ENCODE measurements at regions not wholly inside any gene's neighbourhood (a gene's known extent, or its start where the extent isn't known, plus 50 kb on each side); places are given as distances from the start of the nearest gene placed in this dataset.

GRCh38 chr3:167166012-167166411, 214.1 kb downstream of the ZBBX start:
- peaks cover 27% of the 10 kb centered on the region for H3K4me1 Mint-ChIP-seq
- peak overlapping the region in 2 of 3 experiments; percentile 86 to 87 for H3K27ac Mint-ChIP-seq
- H3K9me3 Mint-ChIP-seq, result no peaks in the 10 kb centered on the region
- no peaks in the 10 kb centered on the region for H3K27me3 Mint-ChIP-seq (ENCODE audit: low read depth)
- no peaks in the 10 kb centered on the region for H3K36me3 Mint-ChIP-seq (ENCODE audit: low read depth)
- no peak overlapping the region for H3K4me3 Mint-ChIP-seq
- no peak for TF ChIP-seq CTCF (IDR thresholded peaks at IDR 0.05; ENCODE audit: unreplicated experiment in 3 of 3)

- Mint-ChIP-seq H3K36me3 (ENCODE audit: low read depth) (no peaks in the 10 kb centered on the region), H3K4me1 (peaks cover 22% of the 10 kb centered on the region), H3K9me3 (no peaks in the 10 kb centered on the region), H3K27ac (no peak overlapping the region), H3K4me3 (no peak overlapping the region), H3K27me3 (ENCODE audit: low read depth) (no peaks in the 10 kb centered on the region)
- no peak for TF ChIP-seq CTCF (IDR thresholded peaks at IDR 0.05; ENCODE audit: unreplicated experiment in 3 of 3)
Observed at GRCh38 chr3:167163580-167163979, 216.5 kb downstream of the ZBBX start.

- Mint-ChIP-seq H3K27ac (no peak overlapping the region), H3K9me3 (peaks cover 4% of the 10 kb centered on the region), H3K36me3 (ENCODE audit: low read depth) (no peaks in the 10 kb centered on the region), H3K27me3 (ENCODE audit: low read depth) (no peaks in the 10 kb centered on the region), H3K4me3 (no peak overlapping the region), H3K4me1 (peaks cover 14% of the 10 kb centered on the region)
- no peak for TF ChIP-seq CTCF (IDR thresholded peaks at IDR 0.05; ENCODE audit: unreplicated experiment in 3 of 3)
Observed at GRCh38 chr3:167162083-167162482, 218.0 kb downstream of the ZBBX start.

GRCh38 chr3:167160781-167161180, 219.3 kb downstream of the ZBBX start:
- Mint-ChIP-seq H3K9me3 (peaks cover 12% of the 10 kb centered on the region), H3K4me3 (no peak overlapping the region), H3K36me3 (ENCODE audit: low read depth) (no peaks in the 10 kb centered on the region), H3K27me3 (ENCODE audit: low read depth) (no peaks in the 10 kb centered on the region), H3K27ac (no peak overlapping the region), H3K4me1 (peaks cover 1% of the 10 kb centered on the region)
- TF ChIP-seq CTCF (IDR thresholded peaks at IDR 0.05; ENCODE audit: unreplicated experiment in 3 of 3), result no peak

- H3K4me3 Mint-ChIP-seq, result no peak overlapping the region
- H3K27me3 Mint-ChIP-seq (ENCODE audit: low read depth), result no peaks in the 10 kb centered on the region
- no peak overlapping the region for H3K27ac Mint-ChIP-seq
- TF ChIP-seq CTCF (IDR thresholded peaks at IDR 0.05; ENCODE audit: unreplicated experiment in 3 of 3), result peak; percentile 35 to 57 (median 37)
- H3K9me3 Mint-ChIP-seq, result peaks cover 13% of the 10 kb centered on the region
- no peaks in the 10 kb centered on the region for H3K36me3 Mint-ChIP-seq (ENCODE audit: low read depth)
- H3K4me1 Mint-ChIP-seq, result no peaks in the 10 kb centered on the region
Observed at GRCh38 chr3:167151636-167152035, 228.5 kb downstream of the ZBBX start.

GRCh38 chr3:167148136-167148535, 232.0 kb downstream of the ZBBX start:
- no peaks in the 10 kb centered on the region for H3K36me3 Mint-ChIP-seq (ENCODE audit: low read depth)

More at GRCh38 chr3:167148136-167148535, 232.0 kb downstream of the ZBBX start:
- Mint-ChIP-seq H3K4me3 (no peak overlapping the region), H3K27ac (no peak overlapping the region), H3K4me1 (no peaks in the 10 kb centered on the region), H3K9me3 (no peaks in the 10 kb centered on the region), H3K27me3 (ENCODE audit: low read depth) (no peaks in the 10 kb centered on the region)
- TF ChIP-seq CTCF (IDR thresholded peaks at IDR 0.05; ENCODE audit: unreplicated experiment in 3 of 3), result no peak

Measured in nephron (organoid).